Inflammatory macrophage treated with lipopolysaccharide for 1 hour (primary cell): ENCODE measurements at regions not wholly inside any gene's neighbourhood (a gene's known extent, or its start where the extent isn't known, plus 50 kb on each side); places are given as distances from the start of the nearest gene placed in this dataset.
"Not testable (repeated sequence)": the region's sequence is repeated elsewhere in the genome, so short reads cannot be mapped to it uniquely, and the experiment has no call there.

Experiments
- DNase-seq, 2 donors: peaks; one replicate each; pipeline ENCODE4 v3.0.0-alpha.2; 2020 to 2022

DNA sequence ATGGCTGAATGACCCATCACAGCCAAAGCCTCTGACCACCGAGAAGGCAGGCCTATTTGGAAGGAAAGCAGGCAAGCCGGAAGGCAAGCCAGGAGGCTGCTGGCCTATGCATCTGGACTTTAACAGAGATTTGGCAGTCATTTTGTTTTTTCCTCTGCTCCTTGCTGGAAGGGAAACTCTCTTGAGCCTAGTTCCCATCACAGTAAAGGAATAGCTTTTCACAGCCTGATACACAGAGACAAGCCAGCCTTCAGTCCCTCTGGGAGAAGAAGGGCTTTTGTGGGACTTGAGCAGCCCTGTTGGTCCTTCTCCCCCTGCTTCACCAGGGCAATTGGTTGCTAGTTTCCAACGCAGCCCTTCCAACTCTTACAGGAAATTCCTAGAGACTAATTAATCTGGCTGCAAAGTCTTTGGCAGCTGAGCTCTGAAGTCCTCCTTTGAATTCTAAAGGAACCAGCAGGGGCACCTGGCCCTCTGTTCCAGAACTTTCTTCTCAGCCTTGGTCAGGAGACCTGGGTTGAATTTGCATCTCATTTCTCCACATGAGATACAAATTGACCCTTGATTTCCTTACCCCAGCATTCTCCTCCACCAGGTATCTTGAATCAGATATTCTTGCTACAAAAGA, 157.3 kb upstream of the EPB41L4A start:
- no peak for DNase-seq

DNA sequence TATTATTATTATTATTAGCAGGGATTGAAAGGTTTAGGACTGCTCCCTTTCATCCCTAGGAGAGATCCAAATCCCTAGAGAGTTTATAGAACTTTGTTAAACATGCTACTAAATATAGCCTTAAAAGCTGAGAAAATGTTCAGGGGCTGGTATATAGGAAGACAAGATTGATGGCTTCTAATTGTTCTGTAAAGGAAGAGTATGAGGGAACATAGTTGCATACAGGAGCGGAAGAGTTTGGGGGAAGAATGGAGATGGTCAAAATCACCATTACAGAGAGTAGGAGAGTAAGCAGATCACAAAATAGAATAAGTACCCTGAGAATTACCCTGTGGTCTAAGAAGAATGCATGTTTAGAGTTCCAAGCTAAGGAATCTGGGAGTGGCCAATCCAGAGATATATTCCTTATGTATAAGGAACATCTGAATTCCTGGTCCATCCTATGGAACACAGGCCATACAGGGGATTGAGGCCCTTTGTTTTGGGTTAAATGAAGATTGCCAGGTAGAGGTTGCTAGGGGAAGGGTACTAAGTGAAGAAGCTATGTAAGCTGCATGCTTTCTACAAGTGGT, 158.0 kb upstream of the APC start:
- no peak for DNase-seq

DNA sequence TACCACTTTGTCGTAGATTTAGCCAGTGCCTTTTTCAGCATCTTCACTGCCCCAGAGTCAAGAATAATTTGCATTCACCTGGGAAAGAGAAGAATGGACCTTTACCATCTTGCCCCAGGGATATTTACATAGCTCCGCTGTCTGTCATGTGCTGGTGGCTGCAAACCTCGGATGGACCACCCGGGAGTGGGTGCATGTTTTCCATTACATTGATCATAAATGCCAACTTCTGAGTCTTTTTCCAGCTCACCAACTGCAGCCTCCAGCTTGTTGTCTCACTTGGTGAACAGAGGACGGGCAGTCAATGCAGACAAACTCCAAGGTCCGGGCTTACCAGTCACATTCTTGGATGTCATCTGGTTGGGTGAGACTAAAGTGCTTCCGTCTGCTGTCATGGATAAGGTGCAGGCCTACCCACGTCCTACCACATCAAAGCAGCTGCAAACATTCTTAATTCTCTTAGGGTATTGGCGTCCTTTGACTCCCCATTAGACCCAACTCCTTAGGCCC, 155.8 kb upstream of the APC start:
- no peak for DNase-seq

DNA sequence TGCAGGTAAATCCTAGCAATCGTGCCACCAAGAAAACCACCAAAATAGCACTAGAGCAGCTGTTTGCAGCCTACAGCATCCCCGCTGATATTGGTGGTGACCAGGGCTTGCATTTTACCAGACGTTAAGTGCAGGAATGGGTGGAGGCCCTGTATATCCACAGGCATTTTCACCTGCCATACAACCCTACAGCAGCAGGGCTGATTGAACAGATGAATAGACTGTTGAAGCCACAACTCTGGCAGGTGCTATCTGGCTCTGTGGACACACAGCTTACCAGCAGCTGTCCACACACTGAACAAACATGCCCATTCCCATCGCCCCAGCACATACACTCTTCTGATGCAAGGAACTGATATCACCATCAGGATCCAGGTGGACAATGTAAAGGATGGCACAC, 154.5 kb upstream of the APC start:
- no peak for DNase-seq

DNA sequence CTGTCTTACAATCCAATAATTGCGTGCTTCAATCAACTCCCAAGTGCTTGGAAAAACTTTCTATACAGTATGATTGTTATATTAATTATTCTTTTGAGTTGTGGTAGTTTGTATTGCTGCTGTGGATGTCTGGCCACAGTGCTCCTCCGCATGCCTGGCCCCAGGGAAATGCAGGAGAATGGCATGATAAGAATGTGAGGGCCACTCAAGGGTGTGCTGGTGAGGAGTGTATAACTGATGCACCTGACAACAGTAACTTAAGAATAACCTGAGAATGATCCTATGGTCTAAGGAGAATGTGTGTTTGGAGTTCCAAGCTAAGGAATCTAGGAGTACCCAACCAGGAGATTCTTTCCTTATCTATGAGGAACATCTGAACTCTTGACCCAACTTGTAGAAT, 152.9 kb upstream of the APC start:
- DNase-seq: no peak

DNA sequence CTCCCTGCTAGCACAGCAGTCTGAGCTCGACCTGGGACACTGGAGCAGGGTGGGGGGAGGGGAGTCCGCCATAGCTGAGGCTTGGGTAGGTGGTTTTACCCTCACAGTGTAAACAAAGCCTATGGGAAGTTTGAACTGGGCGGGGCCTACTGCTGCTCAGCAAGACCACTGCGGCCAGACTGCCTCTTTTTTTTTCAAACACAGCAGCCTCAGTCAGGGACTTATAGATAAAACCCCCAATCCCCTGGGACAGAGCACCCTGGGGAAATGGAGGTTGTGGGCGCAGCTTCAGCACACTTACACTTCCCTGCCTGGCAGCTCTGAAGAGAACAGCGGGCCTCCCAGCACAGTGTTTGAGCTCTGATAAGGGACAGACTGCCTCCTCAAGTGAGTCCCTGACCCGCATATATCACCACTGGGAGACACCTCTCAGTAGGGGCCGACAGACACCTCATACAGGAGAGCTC, 151.1 kb upstream of the APC start:
- DNase-seq: no peak

DNA sequence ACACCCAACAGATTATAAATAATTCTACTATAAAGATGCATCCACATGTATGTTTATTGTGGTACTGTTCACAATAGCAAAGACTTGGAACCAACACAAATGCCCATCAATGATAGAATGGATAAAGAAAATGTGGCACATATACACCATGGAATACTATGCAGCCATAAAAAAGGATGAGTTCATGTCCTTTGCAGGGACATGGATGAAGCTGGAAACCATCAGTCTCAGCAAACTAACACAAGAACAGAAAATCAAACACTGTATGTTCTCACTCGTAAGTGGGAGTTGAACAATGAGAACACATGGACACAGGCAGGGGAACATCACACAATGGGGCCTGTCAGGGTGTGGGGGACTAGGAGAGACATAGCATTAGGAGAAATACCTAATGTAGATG, 146.8 kb upstream of the APC start:
- not testable (repeated sequence) for DNase-seq

DNA sequence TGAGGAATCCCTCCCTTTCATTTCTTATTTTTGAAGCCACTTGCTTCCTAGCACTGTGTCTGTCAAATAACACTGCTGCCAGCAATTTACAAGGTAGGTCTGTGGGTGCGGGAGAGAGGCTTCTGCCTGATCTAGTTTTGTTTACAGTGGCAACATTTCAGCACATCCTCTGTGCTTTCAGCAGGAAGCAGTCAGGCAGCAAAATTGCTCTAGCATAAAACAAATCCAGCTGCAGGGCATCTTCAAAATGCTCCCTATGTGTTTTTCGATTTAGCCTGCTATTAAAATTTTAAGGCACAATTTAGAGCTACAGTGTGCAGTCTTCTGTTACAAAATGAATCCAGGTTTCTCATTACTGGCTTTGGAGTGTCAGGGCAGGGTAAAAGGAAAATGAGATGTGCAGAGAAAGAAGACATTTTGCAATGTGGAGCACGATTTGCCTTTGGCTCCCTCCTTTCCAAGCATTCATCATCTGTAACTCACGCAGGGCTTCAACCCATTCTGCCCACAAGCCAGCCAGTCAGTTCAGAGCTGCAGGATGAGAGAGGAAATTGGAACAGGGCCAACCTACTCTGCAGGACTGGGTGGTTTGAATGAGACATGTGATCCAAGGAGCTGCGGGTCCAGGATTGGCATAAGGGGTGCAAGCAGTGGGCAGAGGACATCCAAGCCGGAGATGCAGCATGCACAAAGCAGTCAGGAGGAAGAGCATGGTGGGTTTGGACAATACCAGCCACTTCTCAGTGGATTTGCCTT, 143.4 kb upstream of the APC start:
- no peak for DNase-seq

DNA sequence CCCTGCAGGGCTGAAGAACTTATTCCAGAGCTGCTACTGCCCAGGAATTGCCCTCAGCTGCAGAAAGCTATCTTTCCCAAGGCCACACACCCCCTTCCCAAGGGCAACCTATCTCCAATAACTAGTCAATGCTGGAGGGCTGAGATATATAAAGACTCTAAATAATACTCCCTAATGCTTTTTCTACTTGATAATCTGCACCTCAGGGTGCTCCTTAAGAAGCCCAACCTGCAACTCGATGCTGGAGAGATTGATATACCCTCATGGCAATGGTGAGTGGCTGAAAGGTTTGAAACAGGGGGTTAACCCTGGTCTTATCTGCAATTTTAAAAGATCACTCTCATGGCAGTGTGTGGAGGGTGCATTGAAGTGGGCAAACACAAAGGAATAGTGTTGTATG, 142.7 kb upstream of the APC start:
- no peak for DNase-seq

DNA sequence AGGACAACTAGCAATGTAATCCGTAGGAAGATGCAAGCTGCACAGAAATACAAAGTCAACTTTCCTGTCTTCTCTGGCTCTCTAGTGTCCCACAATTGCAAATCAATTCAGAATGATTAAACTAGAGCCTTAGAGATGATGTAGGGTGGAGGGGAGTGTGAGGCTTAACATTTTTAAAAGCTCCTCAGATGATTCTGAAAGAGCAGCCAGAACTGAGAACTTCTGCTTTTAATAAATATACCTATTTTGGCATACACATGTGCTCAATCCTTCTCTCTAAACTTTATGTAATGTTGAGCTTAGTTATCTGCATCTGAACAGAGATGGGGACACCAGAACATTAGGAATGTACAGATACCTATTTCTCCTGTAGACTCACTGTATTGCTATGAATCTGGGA, 139.9 kb upstream of the APC start:
- no peak for DNase-seq

DNA sequence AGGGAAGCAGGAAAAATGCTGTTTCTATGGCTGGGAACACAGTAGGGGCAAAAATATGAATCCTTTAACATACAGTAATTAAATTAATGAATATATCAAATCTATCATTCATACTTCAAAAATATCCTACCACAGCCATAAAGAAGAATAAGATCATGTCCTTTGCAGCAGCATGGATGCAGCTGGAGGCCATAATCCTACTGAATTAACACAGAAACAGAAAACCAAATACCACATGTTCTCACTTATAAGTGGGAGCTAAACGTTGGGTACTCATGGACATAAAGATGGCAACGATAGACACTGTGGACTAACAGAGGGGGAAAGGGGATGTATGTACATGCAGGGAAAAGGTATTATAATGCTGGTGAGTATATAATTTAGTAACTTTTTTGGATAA, 137.2 kb upstream of the APC start:
- DNase-seq: not testable (repeated sequence)

DNA sequence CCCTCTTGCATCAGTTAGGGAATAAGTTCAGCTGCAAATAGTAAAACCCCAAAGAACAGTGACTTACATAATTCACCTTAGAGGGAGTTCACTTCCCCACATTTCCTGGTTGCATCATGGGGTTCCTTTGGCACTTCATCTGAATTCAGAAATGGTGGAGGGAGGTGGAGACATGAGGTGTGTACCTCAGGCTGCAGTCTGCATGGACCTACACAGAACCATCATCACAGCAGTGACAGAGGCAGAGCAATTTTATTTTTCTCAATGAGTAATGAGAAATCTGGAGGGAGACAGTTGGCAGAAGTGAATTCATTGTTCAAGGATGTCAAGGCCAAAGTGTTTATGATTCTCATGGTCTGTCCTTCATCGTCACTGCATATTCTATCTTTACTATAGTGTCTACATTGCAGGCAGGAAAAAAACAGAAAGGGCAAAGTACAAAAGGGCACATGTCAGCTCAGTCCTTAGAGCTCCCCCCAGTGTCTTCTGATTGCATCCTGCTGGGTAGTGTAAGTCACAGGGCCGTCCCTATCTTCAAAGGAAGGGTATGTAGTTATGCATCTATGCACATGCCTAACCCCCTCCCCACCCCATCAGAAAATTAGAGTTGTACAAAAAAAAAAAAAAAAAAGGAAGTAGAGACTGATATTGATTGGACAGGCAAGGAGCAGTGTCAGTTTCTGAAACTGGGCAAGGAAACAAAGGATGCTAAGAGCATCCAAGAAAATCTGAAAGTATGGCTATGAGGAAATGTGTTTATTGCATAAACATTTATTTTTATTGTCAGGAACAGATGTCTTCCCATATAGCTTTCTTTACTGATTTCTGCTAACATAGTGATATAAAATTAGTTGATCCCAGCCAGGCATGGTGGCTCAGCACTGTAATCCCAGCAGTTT, 132.7 kb upstream of the APC start:
- peak; percentile 8 to 10 for DNase-seq

DNA sequence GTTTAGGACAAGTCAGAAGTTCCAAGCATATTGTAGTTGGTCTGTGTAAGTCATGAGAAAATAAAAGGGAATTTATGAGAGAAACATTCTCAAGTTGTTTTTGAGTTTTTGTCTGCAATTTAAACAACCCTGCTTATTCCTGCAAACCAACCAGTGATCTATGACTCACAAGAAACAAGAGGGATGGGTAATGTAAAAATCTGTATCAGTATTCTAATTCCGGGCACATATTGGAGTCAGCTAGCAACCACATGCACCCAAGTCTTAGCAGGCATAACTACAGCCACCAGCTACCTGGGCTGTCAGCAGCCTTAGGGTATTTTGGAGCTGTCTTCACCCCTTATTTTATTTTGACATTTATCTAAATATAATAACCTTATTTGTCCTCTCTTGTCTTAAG, 128.7 kb upstream of the APC start:
- no peak for DNase-seq

DNA sequence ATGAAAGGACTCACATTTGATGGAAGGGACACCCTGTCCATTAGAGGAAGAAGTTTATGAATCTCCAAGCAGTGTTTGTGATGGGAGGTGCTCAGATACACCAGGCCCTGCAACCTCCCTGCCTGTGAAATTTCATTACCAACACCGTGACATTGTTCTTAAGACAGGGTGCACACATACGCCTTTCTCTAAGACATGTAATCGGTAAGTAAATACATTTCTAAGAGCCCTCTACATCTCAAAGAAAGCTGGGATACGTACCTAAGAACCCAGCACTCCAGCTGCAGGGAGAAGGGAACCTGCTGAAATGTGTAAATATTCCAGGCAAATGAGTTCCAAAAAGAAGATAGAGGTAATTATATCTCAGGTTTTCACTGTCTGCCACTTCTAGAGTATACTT, 125.0 kb upstream of the APC start:
- no peak for DNase-seq

DNA sequence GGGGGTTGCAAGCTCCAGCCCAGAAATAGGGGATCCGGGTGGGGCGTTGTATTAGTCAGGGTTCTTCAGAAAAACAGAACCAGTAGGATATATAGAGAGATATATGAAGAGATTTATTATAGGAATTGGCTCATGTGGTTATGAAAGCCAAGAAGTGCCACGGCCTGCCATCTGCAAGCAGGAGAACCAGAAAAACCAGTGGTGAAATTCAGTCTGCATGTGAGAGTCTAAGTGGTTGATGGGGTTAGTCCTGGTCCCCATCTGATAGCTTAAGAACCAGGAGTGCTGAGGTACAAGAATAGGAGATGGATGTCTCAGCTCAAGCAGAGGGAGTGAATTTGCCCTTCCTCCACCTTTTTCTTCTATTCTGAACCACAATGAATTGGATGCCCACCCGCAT, 123.4 kb upstream of the APC start:
- no peak for DNase-seq

DNA sequence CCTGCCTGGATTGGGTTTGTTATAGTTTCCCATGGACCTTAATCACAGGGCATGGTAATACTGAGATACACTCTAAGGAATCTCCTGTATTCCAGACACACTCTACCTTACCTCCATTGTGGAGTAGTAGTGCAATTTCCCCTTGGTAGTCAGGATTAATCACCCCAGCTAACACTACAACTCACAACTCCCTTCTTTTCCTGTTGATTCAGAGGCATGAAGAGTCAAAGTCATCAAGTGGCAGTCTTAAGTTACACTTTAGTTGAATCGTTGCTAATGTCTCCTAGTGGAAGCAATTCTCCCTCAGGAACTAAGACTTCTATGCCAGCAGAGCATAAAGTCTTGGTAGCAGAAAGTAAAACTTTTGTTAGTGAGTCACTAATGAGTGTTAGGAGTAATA, 122.7 kb upstream of the APC start:
- no peak for DNase-seq

DNA sequence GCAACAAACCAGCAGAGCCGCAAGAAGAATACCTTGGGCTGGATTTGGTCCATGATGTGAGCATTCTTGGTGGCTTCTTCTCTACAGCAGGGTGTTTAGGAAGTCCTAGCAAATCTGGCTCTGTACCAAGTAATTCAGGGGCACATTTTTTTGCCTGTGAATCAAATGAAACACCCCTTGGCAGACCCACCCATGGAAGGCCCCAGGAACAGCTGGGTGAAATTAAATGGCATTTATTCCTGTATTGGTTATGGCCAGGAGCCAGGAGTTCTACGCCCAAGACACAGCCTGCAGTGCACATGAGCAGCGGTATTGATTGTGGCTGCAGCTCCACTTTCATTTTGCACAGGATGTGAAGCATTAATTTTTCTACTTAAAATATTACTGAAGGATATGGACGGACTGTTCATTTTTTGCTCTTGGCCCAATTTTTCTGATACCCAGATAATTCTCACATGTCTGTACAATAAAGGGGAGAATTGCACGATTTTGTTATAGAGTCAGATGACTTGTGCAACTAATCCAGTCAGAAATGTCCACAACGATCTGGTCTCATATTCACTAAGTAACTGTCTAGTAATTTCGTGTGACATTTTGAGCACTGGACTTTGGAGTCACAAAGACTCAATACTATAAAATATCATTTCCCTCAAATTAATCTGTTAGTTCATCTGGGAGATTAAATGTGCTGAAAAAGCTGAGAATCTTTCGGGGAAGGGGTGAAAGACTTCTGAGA, 120.7 kb upstream of the APC start:
- no peak for DNase-seq

DNA sequence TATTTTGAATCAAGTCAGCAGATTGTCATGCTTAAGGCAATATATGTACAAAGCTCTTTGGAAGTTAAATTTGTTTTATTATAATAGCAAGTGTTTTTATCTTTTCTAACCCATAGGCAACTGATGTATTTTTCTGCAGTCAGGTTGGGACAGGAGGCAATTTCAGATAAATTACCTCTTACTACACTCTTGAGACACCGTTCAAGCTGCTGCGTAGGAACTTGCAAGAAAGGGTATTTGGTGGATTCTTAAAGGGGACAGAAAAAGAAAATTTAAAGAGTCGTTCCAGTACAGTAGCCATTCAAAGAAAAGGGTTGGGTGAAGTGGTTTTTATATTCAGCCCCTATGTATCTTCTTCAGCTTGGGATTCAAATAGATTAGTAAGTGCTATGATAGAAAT, 112.4 kb upstream of the APC start:
- DNase-seq: no peak

DNA sequence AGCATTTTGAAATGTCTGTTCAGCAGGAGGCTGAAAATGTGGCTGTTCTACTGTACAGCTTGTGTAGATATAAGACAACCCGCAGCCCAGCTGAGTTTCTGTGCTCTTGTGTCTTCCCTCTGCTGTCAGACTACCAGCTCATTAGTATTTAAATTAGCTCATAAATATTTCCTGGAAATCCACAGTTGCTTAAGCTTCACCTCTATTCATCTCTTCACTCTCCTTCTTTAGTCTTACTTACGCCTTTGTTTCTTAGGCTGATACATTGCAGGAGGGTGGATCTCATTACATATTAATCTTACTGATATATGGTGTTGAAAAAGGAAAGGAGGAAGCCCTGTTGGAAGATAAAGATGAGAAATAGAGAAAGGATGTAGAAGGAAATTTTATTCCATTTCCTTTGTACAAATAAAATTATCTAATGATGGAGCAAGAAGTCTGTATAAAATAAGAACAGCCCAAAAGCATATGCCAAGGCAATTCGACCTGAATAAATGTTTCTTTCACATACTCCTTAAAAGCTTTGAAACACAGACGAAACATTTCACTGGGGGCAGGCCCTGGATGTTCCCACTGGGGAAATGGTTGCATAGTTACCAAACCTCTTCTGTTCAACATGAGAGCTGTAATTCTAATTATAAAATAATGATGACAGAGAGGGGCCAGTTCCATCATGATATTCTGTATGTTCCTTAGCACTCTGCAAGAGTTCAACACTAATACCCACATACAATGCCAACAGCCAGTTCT, 111.8 kb upstream of the APC start:
- DNase-seq: no peak

DNA sequence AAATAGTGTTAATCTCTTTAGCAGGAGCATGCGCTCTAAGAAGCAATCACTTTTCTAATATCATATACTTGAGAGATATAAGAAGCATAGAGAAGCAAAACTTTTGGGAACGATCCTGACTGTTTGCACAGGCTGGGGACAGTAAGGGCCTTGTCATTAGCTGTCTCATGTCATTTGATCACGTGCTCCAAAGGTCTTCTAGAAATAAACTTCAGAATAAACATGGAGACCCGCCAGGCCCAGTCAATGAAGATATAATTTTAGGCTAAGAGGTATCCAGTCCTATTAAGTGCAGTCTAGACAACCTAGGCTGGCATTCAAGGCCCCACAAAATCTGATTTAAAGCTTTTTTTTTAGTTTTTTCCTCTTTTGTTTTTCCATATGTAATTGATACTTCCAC, 111.0 kb upstream of the APC start:
- DNase-seq: no peak

DNA sequence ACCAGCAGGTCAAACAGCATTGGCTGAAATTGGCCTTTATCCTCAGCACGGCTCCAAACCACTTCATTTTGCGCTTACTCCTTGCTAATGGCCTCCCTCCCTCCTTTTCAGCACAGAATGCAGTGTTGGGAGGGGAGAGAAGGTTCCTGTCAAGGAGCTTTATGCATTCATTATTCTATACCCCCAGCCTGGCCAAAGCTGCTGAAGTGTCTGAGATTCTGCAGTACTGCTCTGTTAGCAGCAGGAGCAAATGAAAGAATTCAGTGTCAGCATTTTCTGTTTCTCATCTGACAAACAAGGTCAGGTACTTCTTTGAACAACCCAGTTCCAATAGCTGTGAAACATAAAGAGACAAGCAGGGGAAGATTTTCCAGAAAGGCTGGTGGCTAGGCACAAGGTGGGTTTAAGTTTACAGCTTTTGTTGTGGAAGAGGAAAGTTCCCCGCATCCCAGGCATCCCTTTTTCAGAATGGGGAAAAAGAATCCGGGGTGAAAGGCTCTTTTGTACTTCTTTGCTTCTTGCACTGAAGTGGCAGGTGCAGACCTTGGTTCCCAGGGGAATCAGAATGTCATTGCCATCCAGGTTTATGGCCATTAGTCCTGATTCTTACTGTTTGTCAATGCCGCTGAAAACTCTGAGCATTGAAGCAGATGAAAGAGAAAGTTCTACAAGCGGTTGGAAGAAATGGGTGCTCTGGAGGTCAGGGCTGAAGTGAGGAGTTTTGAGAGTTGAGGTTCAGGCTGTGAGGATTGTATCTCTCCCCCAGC, 109.3 kb upstream of the APC start:
- no peak for DNase-seq
